Midbrain (tissue), 1 donor: ENCODE measurements at regions not wholly inside any gene's neighbourhood (a gene's known extent, or its start where the extent isn't known, plus 50 kb on each side); places are given as distances from the start of the nearest gene placed in this dataset.
A peak's percentile ranks its signal among the peaks of the same experiment; 100 is the strongest.

ENCODE experiments used
- DNase-seq: peaks from one replicate; lab custom pipeline; 2025; lab: John Stamatoyannopoulos, UW

- DNase-seq = no peak
These were observed 207.0 kb upstream of the ZNF462 start for GRCh38 chr9:106655966-106656365.

DNA sequence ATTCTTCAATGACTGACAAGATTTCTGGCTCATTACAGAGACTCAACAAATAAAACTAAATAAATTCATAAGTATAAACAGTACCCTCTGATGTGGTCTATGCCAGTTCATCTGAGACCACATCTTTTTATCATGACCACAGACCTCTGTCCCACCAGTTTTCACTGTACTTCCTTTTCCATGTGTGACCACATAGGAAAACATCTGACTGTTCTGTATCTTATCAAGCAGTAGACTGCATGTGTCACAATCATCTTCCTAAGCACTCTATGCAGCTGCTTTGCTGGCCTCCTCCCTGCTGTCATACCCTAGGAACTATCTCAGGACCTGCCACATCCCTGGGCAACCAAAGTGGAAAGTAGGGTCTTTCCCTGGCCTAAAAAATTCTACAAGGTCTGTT is 205.0 kb upstream of the ZNF462 start:
- DNase-seq = no peak

DNA sequence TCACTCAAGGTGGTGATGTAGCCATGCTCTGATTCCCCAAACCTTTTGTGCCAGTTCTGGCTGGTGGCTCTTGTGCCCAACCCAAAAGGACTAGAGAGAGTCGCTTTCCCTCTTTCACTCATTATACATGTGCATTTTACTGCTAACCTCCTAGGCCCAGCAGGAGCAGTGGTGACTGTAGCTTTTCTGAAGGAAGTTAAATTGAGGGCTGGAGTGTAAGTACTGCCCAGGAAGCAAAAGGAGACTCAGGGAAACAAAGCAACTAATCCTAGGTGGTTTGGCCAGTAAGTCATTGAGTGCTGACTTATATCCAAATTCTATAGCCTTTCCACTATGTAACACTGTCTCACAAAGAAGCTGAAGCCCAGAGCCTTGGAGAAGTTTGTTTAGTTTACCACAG is 194.4 kb upstream of the ZNF462 start:
- no peak for DNase-seq

DNA sequence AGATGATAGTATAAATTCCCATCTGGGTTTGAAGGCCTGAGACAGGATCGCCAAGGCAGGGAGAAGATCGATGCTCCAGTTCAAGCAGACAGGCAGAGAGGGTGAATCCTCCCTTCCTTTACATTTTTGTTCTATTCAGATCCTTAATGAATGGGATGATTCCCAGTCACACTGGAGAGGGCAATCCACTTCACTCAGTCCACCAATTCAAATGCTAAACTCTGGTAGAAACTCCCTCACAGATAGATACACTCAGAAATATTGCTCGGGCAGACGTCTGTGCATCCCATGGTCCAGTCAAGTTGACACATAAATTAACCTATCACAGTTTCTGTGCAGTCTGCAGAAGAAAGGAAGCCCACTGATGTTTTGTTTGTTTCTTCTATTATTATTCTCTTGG is 193.1 kb upstream of the ZNF462 start:
- DNase-seq = no peak

- DNase-seq = no peak
These were observed 192.5 kb upstream of the ZNF462 start for GRCh38 chr9:106670418-106670817.

- no peak for DNase-seq
These were observed 187.2 kb upstream of the ZNF462 start for GRCh38 chr9:106675780-106676179.

GRCh38 chr9:106677374-106677773 is 185.6 kb upstream of the ZNF462 start:
- no peak for DNase-seq

- DNase-seq = no peak
These were observed 185.1 kb upstream of the ZNF462 start for GRCh38 chr9:106677830-106678229.

DNA sequence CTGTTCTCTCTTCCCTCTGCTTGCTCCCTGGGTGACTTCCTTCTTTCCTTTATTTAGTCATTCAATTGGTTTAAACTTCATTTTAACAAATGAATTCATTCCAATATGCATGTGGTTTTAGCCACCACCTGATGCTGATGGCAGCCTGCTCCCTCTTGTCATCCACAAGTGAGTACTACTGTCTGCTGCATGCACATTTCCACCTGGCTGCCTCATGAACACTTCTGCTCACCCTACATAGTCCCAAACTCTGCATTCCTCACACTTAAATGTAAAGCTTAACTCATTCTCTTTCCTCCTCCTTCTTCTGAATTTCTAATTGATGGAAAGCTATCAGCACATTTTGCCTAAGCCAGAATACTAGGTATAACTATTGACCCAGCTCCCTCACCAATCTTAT is 184.7 kb upstream of the ZNF462 start:
- DNase-seq = no peak

GRCh38 chr9:106682420-106682819 is 180.5 kb upstream of the ZNF462 start:
- DNase-seq = no peak

GRCh38 chr9:106683454-106683853 is 179.5 kb upstream of the ZNF462 start:
- DNase-seq = no peak

DNA sequence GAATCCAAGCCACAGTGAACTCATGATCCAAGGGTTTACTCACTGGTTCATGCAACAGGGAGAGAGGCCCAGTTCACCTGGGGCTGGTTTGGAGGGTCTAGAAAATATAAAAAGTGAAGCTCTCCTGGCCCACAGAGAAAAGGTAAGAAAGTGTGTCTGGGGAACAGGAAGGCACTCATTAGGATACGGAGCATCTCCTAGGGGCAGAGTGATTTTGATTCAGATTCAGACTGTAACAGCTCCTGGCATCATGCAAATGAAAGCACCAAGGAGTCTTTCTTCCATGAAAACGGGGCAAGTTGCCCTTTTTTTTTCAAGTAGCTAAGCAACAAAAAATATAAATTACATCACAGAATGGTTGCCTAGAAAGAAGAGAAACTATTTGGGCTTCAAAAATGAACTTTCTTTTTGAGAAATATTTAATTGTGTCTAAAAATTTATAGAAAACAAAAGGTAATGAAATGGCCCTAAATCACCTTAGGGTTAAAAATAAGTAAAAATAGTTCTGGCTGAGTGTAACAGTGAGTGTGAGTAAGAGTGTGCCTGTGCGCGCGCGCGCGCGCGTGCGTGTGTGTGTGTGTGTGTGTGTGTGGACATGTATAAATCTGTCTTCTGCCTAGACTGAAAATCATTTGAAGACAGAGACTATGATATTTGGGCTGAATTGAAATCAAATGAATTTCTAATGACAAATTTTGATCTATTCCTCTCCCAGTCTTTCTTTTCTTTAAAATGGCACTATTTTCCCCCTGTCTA is 177.8 kb upstream of the ZNF462 start:
- no peak for DNase-seq

DNA sequence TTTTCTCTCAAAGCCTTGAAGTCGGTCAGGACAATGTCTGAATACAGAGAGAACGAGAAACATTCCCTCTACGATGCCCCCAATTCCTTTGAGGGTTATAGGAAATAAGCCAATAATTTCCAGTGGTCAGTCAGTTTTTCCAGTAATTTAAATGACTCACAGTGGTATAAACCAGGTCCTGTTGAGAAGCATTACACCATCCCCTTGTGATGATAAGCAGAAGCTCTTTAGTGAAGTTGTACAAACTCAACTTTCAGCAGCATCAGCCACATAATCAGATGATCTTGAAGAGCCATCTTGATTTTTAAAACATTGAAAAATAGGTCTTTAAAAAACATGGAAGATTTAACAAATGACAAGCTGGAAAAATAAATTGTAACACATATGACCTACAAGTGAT is 173.9 kb upstream of the ZNF462 start:
- no peak for DNase-seq

DNA sequence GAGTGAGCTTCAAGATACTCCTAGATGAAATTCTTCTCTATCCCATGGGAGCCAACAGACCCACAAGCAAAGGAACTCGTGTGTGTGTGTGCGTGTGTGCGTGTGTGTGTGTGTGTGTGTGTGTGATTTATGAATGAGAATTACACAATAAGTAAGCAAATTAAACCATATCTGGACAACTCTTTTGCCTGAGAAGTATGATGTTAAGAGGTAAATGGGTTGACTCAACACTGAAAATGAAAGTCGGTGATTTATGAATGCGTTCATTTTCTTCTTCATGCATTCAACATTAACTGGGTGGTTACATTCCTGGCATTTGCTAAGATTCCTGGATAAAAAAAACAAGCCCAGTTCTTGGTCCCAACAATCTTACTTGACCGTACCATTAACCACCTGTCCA is 171.3 kb upstream of the ZNF462 start:
- no peak for DNase-seq

DNA sequence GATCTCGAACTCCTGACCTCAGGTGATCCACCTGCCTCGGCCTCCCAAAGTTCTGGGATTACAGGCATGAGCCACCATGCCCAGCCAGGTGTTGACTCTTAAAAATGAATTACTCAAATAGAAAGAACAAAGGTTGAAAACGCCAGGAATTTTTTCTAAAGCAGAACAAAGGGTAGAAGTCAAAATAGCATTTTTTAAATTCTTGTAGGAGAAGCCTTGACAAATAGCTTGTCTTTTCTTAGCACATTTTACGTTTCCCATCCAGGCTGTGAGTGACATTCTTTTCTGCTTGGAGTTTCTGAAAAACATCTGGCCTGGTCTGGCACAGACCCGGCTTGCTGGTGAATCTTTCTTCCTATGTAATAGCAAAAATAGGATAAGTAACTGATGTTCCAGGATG is 169.4 kb upstream of the ZNF462 start:
- no peak for DNase-seq

GRCh38 chr9:106696804-106697203 is 166.2 kb upstream of the ZNF462 start:
- DNase-seq = no peak

- DNase-seq = no peak
These were observed 165.6 kb upstream of the ZNF462 start for GRCh38 chr9:106697390-106697749.

GRCh38 chr9:106697750-106698502 is 165.0 kb upstream of the ZNF462 start:
- DNase-seq = peak; percentile 35

DNA sequence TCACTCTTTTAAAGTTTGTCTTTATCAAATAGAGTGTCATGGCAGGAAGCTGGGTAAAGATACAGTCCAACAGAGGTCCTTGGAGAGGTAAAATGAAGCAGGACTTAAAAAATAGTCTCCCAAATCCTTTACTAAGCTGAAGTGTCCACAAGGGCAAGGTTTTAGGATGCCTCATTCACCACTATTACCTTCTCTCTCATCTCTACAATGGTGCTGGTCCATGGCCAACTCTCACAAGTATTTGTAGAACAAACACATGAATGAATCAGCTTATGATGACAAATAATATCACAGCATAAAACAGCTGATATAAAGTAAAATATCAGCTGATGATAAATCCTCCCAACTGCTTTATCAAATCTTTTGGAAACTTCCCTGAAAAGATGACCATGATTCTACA is 162.3 kb upstream of the ZNF462 start:
- no peak for DNase-seq

- no peak for DNase-seq
These were observed 161.4 kb upstream of the ZNF462 start for GRCh38 chr9:106701611-106702010.

DNA sequence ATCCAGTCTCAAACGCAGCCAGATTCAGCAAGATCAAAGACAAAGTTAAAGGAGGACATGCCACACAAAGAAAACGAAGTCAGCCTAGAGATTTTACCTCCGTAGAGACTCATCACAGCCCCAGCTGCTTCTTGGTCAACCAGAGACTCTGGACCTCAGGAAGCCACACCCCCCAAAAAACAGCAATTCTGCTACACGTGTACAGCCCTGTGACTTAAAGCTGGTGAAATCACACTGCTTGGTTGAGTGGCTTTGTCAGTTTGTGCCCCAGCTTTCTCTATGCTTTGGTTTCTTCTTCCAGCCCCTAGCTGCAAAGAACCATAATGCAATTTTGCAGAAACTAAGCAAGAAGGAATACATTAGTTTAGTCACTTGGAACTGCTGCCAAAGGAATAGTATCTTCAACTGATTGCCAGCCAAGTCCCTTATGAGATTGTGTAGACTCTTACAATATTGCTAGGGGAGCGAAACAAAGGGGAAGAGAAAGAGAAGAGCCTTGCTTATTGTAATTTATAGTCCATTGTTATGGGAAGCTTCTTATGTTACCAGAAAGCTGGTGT is 158.8 kb upstream of the ZNF462 start:
- no peak for DNase-seq

DNA sequence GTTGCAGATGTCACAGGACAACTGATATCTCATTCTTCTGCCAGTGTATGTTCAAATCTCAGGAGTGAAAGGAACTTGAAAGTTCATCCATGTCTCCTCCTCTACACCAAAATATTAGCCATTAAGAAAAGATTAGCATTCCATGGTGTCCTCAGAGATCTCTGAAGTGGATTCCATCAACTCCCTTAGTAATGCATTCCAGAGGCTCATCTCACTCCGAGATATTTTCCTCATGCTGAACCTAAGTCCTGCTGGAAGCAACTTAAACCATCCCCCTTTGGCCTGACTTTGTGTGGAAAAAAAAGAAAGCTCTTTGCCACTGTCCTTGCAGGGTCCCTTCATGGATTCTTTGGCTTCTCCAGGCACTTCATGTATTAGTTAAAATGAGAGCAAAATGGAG is 155.7 kb upstream of the ZNF462 start:
- no peak for DNase-seq

DNA sequence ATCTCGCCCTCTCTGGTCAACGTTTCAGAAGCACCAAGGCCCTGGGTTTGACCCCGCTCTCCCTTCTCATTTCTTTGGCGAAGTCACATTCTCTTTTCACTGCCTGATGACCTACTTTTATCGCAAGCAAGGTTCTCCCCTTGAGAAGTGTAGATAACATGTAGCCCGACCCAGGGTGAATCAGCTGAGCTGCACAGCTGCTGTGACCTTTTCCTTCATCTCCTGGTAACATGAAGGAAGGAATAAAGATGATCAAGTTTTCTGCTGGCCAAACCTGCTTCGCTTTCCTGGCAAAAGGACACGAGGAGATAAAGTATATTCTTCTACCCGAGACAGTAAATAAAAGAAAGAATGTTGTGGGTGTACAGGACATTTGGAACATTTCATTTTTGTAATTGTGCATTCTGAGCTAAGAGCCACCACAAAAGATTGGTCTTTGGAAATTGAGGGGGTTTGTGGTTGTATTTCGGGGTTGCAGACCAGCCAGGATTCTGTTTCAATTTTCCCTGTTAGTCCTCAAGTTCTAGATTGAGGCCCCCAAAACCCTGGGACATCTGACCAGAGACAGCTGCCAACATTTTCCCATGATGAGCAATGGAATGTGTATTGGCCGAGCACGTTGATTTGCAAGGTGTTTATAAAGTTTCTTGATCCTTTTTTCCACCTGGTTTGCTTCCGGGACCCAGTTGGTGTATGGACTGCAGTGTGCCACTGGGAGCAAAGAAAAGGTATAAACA is 155.1 kb upstream of the ZNF462 start:
- no peak for DNase-seq
